Eye (tissue), 1 donor: ENCODE measurements at regions not wholly inside any gene's neighbourhood (a gene's known extent, or its start where the extent isn't known, plus 50 kb on each side); places are given as distances from the start of the nearest gene placed in this dataset.
A peak's percentile ranks its signal among the peaks of the same experiment; 100 is the strongest.

Source experiments
- DNase-seq: peaks from one replicate; pipeline ENCODE4 v3.0.0-alpha.2; 2015

- DNase-seq, result no peak
Observed at GRCh38 chr9:24488896-24489295, 56.8 kb downstream of the IZUMO3 start.

DNA sequence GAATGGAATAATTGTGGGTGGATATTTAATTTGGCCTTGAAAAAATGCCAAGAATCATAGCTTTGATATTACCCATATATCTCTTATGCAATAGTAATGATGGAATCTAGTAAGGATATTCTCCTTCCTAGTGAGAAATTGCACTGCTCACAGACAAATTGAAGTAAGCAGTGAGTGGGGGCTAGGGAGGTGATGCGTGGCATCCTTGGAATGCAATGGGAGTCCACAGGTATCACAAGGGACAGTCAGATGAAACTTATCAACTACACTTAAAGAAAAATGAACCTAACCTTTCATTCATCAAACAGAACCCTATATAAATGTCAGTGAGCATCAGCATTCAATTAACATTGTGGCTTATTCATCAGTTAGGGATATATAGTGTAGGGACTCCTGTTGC, 57.8 kb downstream of the IZUMO3 start:
- no peak for DNase-seq

- DNase-seq, result no peak
Observed at GRCh38 chr9:24487250-24487861, 58.3 kb downstream of the IZUMO3 start.

DNA sequence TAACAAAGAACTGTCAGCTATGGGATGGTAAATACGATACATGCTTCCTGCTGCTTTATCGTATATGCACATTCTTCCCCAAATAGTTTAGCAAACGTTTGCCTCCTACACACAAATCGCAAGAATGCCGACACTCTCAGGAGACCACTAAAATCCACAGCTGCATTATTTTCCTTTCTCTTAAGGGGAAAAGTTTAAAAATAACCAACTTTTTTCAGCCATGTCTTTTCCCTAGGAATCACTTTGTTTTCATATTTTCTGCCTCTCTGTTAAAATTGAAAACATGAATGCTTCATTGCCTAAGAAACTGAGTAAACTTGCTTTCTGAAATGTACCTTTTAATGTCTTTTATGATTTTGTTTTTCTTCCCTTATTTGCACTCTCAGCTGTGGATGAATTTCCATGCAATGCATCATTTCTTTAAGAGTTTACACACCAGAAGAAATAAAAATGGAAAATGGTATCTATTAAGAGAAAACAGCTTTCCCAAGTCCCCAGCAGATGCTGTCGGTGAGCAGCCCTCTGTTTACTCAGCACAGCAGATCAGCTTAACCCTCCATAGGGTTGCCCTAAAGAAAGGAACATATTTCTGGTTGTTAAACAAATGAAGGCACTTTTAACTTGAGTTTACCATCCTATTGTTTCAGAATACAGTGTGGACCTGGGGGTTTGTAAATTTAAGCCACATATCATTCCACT, 66.2 kb downstream of the IZUMO3 start:
- DNase-seq, result peak; percentile 20

DNA sequence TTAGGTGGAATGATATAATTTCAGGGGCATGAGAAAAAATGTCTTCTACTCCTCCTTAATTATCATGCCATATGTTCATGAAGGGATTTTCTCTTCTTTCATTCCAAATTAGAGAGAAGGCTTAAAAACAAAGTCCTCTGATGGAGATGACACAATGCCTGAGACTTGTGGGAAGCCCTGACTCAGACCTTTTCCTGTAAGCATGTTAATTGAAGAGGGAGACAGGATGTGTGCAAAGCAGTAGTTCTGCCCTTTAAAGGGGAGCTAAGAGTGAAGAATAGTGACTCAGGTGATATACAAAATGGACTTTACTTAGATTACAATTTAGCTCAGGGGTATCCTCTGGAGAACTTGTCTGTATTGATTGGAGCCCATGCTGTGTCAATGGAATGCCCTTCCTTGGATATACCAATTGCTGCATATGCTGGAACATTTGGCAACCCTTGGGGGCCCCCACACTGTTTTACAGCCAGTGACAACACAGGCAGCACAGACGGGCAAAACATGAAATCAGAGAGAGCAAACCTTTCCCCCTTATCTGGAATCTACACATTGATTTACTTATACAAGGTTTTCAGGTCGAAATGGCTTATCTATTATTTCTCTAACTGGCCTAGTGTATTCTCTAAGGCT, 81.3 kb downstream of the IZUMO3 start:
- DNase-seq, result peak; percentile 21

GRCh38 chr9:24462951-24463350, 82.7 kb downstream of the IZUMO3 start:
- DNase-seq, result no peak

GRCh38 chr9:24460781-24461180, 84.9 kb downstream of the IZUMO3 start:
- DNase-seq, result no peak

DNA sequence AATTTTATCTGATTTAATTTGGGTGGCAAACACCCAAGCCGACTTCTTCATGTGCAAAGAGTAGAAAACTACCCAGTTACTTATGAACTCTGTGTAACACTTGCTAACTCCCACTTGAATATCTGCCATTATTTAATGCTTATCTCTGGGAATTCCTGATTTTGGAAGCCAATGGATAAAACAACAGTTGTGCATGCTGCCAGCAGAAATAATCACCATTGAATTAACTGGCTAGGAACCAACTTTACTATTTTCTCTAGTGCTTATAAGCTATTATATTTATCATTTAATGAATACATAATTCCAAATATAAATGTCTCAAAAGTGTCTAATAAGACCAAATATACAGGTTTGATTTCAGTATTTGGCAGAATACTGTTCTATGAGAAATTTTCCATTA, 85.7 kb downstream of the IZUMO3 start:
- peak; percentile 9 for DNase-seq

DNA sequence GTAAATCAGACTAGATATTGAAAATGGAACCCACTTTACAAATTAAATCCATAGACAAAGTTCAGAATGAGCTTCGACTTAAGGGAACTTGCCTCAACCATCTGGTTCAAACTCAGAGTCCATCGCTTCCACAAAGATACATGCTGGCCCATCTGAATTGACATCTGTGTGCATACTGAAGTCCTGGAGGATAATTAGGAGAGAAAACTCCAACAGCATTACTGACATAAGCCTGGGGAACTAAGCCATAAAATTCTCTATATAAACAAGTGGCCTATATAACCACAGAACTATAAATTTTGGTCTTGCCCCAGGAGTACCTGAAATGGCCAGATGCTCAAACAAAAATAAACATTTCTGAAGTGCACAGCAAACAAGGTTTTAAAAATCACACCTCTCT, 94.4 kb downstream of the IZUMO3 start:
- no peak for DNase-seq

DNA sequence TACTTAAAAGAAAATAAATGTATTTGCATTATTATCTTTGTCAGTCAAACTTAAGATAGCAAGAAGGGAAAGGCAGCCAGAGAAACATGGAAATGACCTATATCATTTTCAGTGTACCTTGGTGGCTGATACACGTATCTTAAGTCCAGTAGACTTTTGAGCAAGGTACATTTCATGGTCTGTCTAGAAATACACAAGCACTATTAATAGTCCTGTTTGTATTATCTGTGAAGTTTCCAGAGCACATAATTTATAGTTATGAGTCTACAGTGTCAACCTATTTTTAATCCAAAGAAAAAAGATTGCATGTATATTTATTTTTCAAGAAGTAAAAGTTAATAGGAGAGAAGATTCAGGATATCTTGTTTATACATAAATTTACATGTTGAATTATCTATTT, 95.7 kb downstream of the IZUMO3 start:
- DNase-seq, result no peak

- no peak for DNase-seq
Observed at GRCh38 chr9:24439456-24439855, 106.2 kb downstream of the IZUMO3 start.

- DNase-seq, result no peak
Observed at GRCh38 chr9:24438876-24439275, 106.8 kb downstream of the IZUMO3 start.

- DNase-seq, result no peak
Observed at GRCh38 chr9:24436761-24437160, 108.9 kb downstream of the IZUMO3 start.

GRCh38 chr9:24434183-24434582, 111.5 kb downstream of the IZUMO3 start:
- no peak for DNase-seq

DNA sequence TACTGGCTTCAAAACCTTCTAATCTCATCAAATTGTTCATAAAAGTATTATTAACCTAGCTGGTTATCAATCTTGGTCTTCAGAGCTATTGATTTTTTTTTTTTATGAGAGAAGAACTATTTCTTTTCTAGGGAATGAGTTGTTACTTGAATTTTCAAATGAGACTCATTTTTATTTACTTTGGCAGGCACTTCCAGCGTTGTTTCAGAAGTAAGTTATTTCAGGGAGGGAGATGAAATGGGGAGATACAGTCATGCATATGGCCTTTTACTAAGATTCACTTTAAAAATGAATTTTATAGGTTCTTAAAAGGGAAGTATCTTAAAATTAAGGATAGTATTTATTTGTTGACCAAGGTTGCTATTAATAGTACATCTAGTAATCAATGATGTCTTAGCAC, 129.6 kb downstream of the IZUMO3 start:
- no peak for DNase-seq

DNA sequence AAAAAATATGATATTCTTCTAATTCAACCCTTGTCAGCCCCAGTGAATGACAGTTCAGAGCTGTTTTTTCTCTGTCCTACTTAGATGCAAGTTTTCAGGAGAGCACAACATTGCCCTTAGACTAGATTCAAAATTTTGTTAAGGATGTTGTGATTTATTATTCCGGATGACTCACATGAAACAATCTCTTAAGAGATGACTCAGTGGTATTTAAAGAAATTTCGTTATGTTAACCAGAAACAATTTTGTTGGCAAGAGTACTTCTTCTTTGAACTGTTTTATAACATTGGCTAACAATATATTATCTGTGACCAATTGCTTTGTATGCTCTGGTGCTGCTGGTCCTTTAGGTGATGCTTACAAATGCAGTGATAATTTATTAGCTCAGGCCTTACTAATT, 132.0 kb downstream of the IZUMO3 start:
- DNase-seq, result no peak

DNA sequence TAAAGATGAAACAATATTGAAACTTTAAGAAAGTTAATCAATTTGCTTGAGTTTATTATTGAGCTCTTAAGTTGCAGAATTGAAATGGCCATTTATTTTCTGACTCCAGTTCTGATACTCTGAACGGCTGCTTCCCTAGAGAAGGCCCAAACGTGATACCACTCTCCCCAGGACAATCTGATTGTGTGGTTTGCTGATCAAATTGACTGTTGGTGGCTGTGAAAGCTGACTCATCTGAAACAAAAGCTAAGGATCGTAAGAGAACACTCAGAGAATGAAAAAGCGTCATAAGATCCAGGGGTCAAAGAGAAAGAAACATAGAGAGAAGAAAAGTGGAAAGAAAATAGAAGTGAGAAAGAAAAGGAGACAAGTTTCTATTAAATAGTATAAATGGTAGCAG, 147.2 kb downstream of the IZUMO3 start:
- DNase-seq, result no peak

DNA sequence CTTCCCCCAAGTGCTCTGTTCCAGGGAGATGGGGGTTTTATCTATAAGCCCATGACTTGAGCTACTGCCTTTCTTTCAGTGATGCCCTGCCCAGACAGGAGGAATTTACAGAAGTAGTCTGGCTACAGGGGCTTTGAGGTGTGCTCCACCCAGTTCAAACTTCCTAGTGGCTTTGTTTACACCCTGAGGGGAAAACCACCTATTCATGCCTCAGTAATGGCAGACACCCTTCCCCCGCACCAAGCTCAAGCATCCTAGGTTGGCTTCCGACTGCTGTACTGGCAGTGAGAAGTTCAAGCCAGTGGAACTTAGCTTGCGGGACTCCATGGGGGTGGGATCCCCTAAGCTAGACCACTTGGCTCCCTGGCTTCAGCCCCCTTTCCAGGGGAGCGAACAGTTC, 154.6 kb downstream of the IZUMO3 start:
- DNase-seq, result no peak

- no peak for DNase-seq
Observed at GRCh38 chr9:24385077-24385476, 160.6 kb downstream of the IZUMO3 start.

DNA sequence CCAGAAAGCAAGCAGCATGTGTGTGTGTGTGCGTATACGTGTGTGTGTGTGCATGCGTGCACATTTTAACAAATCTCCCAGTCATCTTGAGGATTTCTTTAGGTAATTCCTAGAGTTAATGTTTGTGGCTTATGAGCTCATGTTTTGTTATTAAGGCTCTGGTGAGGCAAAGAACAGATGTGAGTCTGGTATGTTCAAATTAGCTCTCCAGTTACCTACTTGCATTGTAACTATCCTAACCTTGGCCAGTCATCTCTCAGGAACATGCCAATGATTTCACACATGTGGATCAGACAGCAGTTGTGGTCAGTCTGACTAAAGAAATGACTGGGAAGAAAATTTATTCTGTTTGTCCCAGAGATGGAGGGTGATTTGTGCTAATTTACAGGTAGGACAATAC, 163.1 kb downstream of the IZUMO3 start:
- DNase-seq, result no peak

GRCh38 chr9:24381205-24381604, 164.5 kb downstream of the IZUMO3 start:
- DNase-seq, result no peak

DNA sequence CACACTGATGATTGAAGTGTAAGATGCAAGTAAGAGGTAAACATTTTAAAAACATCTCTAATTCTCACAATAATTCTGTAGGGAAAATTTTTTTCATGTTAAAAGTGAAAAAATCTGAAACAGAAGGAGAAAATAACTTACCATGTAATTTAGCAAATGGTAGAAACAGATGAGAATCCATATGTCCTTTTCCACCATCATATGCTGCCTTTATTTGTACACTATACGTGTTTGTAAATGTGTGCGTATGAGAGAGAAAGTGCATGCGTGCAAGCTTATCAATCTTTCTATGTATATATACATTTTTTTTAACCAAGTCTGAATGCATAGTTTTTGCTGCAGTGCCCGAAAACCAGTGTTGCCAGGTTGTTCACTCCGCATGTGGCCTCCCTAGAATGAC, 186.7 kb downstream of the IZUMO3 start:
- DNase-seq, result no peak

DNA sequence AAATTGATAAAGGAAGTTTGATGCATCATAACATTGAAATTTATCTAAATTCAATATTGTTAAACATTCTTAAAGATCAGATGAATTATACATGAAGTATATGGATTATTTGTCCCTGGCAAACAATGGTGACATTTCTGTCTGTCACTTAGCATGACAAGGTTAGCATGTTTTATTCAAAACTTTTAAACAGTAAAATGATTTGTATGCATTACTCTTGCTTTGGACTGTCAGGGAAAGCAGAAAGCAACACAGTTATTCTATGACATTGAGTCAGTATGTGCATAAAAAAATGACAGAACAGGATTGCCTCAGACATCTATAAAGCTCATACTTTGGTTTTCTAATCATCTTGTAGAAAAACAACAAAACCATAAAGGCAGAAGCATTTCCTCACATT, 193.7 kb downstream of the IZUMO3 start:
- no peak for DNase-seq

DNA sequence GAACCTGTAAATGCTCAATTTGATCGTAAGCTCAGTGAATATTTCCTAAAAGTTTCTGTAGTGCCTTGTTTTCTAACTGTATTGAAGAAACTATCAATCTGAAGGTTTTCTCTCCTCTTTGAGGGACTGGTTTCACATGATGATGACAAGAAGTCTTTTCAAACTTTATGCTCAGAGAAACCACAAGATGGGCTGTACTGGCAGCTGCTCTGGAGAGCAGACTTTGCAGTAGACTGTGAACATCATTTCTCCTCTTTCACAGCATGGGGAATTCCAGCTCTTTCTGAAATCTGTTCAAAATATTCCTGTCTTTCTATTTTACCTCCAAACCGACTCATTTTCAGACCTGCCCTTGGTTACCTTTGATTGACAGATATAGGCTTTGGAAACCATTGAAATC, 194.4 kb downstream of the IZUMO3 start:
- no peak for DNase-seq

DNA sequence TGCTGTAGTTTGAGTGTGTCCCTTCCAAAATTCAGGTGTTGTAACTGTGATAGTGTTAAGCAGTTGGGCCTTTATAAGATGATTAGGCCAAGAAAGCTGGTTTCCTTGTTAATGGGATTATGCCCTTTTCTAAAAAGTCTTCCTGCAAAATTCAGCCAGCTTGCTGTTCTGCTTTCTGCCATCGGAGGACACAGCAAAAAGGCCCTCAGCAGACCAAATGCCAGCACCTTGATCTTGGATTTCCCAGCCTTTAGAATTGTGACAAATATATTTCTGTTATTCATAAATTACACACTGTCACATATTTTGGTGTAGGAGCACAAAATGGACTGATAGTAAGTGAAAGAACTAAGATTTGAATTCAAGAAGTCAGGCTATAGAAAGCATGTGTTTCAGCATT, 203.2 kb downstream of the IZUMO3 start:
- no peak for DNase-seq
